ENCODE measurements at regions not wholly inside any gene's neighbourhood (a gene's known extent, or its start where the extent isn't known, plus 50 kb on each side); places are given as distances from the start of the nearest gene placed in this dataset.

- DNase-seq: no peak
These were observed 193.6 kb upstream of the NUDT4 start for GRCh38 chr12:93183940-93184671.

DNA sequence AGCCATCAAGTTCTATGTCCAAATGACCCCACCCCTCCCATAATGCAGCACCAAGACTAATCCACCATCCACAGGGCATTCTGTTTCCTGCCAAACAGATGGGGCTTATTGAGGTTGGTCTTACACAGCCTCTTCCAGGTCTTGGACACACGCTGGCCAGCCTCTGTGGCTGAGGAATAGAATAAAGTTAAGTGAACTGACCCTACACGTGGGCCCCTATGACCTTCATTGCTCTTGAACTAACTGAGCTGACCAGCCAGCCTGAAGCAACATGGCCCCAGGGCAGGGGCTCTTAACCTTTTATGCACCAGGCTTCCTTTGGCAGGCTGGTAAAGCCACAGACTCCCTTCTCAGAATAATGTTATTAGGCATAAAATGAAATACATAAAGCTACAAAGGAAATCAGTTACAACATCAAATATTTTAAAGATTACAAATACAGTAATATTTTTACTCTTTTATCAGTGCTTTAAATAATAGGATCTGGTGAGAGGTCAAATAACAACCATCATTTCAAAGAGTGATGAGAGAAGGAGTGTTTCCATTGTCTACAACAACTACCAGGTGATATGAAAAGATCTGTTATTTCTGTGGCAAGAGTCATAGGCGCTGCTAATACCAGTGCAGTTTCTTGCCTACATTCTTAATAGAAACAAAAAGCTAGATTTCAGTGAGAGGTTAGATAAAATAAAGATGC is 192.9 kb upstream of the NUDT4 start:
- no peak for DNase-seq

GRCh38 chr12:93185369-93185741 is 192.4 kb upstream of the NUDT4 start:
- DNase-seq: no peak

DNA sequence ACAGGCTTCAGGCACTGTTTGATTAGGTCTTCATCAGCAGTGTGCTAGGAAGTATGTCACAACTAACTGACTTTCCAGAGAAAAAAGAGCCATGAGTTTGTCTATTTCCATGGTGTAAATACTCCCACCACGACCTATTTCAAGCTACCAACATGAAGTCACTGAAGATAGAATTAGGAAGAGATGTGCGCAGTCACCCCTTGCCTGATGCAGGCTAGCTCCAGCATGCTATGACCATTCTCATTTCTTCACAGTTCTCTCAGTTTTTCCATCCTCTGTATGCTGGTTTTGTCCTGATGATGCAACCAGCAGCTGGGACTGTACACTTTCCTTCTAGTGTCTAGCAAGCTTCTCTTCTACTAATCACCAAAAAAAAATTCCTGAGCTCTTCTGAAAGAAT is 191.6 kb upstream of the NUDT4 start:
- no peak for DNase-seq

DNA sequence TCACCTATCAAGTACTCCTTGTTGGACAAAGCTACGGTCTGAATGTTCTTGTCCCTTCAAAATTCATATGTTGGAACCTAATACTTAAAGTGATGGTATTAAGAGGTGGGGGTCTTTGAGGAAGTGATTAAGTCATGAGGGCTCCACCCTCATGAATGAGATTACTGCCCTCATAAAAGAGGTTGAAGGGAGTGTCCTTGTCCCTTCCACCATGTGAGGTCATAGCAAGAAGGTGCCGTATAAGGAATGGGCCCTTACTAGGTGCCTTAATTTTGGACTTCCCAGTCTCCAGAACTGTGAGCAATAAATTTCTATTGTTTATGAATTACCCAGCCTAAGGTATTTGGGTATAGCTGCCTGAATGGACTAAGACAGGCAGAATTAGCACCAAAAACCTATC is 191.1 kb upstream of the NUDT4 start:
- DNase-seq: no peak

GRCh38 chr12:93191423-93191822 is 186.3 kb upstream of the NUDT4 start:
- DNase-seq: no peak

- DNase-seq: no peak
These were observed 185.8 kb upstream of the NUDT4 start for GRCh38 chr12:93191956-93192355.

DNA sequence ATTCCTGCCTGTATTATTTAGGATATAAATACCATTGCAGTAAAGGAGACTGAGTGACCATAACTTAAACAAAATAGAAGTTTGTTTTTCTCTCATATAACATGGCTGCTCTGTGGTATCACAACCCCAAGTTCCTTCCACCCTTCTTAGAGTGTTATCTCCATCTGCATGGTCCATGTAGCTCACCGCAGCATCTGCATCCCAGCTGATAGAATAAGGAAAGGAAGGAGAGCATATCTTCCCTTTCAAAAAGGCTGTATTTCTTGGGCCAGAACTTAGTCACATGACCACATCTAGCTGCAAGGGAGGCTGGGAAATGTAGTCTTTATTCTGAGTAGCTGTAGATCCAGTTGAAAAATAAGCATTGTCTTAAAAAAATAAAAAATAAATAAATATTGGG is 184.8 kb upstream of the NUDT4 start:
- DNase-seq: no peak

DNA sequence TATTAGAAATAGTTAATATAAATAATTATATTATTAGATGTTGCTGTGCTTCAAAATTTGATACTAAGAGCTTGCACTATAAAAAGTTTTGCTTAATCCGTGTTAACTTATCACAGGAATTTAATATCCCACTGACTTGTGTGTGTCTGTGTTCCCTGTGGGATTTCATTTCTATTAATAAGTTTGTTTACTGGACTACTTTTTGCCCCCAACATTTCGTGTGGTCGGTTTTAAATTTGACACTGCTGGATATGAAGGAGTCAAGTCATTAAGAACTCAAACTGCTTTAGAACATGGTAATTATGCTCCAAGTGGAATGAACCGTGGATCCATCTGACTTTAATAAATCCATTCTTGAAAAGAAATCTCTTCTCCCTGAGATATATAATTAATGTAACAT is 182.2 kb upstream of the NUDT4 start:
- no peak for DNase-seq

GRCh38 chr12:93197067-93197593 is 180.6 kb upstream of the NUDT4 start:
- no peak for DNase-seq

GRCh38 chr12:93198086-93198485 is 179.6 kb upstream of the NUDT4 start:
- no peak for DNase-seq

DNA sequence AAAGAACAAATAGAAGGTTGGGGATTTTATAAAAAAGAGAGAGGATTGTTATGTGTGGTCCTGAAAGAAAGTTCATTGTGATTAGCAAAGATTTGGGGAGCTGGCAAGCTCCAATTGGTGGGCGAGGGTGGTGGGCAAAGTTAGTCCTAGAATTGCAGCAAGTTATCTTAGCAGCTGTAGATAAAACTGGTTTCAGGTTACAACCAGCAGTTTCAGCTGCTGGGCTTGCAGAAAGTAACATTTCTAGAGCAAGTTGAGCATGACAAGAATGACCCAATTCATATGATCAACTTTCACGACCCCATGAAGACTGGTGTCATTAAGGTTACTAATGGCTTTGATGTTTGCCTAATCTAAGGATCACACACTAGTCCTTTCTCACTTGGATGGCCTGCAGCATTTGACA is 177.9 kb upstream of the NUDT4 start:
- DNase-seq: no peak

GRCh38 chr12:93200291-93200917 is 177.3 kb upstream of the NUDT4 start:
- DNase-seq: no peak

DNA sequence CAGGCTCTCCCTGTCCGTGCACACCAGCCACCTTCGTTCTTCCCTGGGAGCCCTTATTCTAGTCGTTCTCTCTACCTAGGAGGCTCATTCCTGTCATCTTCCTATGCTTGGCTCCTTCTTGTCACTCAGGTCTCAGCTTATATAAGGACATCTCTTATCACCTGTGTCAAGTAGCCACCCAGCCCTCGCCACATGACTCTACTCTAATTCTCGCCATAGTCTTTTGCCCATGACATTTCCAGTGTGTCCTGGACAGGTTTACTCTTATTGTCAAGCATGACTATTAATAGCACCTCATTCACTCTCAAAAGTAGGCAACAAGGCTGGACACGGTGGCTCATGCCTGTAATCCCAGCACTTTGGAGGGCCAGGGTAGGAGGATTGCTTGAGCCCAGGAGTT is 175.7 kb upstream of the NUDT4 start:
- DNase-seq: no peak

DNA sequence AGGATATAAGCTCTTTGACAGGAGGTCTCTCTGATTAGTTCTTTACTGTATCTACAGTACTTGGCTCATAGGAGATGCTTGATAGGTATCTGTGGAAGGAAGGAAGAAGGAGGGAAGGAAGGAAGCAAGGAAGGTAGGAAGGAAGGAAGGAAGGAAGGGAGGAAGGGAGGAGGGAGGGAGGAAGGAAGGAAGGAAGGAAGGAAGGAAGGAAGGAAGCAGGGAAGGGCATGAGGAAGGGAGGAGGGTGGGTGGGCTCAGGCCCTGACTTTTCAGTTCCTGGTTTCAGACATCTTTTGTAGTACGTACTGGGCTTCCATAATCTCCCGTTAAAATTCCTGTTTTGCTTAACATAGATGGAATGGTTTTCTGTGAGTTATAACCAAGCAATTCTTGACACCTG is 175.0 kb upstream of the NUDT4 start:
- no peak for DNase-seq

- no peak for DNase-seq
These were observed 174.4 kb upstream of the NUDT4 start for GRCh38 chr12:93203361-93203760.

- no peak for DNase-seq
These were observed 172.8 kb upstream of the NUDT4 start for GRCh38 chr12:93204896-93205295.

DNA sequence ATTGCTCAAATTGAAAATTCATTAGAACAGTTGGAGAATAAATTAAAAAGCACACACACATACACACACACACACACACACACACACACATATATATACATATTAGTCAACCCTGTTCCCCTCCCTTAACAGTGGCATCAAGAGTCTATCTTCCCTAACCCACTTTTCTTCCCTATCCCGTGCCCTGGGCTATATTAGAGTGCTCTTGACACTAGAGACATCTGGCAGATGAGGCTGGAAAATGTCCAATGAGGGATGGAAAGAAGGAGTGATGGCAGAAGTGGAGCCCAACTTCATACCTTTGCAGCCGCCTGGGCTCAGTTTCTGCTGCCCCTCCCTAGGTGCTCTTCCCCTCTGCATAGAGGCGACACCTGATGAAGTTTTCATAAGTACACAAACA is 172.4 kb upstream of the NUDT4 start:
- DNase-seq: no peak

DNA sequence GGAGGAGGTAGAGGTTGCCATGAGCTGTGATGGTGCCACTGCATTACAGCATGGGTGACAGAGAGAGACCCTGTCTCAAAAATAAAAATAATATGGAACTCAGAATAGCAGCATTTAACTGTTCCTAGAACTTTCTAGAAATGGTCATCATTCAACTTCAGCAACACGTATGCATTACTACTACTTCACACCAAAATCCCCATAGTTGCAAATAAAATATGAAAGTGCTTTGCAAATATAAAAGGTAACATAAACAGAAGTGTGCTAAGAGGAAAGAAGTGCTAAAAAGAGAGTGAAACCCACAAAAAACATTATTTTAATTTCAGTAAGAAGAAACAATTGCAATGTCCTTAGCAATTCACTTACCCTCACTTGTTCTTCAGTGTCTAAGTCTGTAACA is 169.7 kb upstream of the NUDT4 start:
- DNase-seq: no peak

GRCh38 chr12:93214523-93215289 is 163.0 kb upstream of the NUDT4 start:
- DNase-seq: no peak

DNA sequence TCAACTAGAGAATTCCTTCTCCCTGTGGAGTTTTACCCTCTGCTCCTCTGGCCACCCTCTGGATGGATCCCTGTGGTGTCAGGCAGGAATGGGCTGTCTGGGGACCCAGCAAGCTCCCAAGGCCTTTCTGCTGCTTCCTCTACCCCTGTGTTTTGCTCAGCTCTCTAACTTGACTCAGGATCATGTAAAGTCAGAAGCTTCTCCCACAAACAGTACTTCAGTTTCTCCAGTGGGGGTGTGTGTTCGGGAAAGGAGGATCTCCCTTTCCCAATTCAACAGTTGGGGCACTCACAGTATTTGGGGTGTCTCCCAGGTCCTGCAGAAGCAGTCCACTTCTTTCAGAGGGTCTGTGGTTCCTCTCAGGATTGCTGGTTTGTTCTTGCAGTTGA is 162.4 kb upstream of the NUDT4 start:
- DNase-seq: no peak

- DNase-seq: no peak
These were observed 157.8 kb upstream of the NUDT4 start for GRCh38 chr12:93219947-93220346.

- DNase-seq: no peak
These were observed 155.9 kb upstream of the NUDT4 start for GRCh38 chr12:93221841-93222240.
